GM10248 (cell line): ENCODE measurements at regions not wholly inside any gene's neighbourhood (a gene's known extent, or its start where the extent isn't known, plus 50 kb on each side); places are given as distances from the start of the nearest gene placed in this dataset.

Experiments
- CTCF ChIA-PET: fragments of 300-600 bp; sonication (Branson Sonifier 250); formaldehyde crosslinking; extraction: SDS; loops from one replicate; lab custom pipeline; 2021; ENCODE audit warnings: antibody characterized with exemption; lab: Yijun Ruan, JAX
- POLR2A ChIA-PET: fragments of 350-650 bp; sonication (Branson Sonifier 250); formaldehyde crosslinking; extraction: SDS; loops from one replicate; lab custom pipeline; 2020; ENCODE audit warnings: antibody characterized with exemption; lab: Yijun Ruan, JAX
- DNase-seq: peaks from one replicate; pipeline ENCODE4 v3.0.0; 2012; ENCODE audit errors: extremely low spot score
- CTCF ChIP-seq: IDR thresholded peaks from 2 replicates; pipeline ENCODE4 v1.5.1; 2012; ENCODE audit warnings: mild to moderate bottlenecking, low read depth; ENCODE audit errors: extremely low read depth, missing control alignments, control extremely low read depth

GRCh38 chr4:184538023-184538599 lies 63.8 kb upstream of the IRF2 start:
- peak; percentile 76 for DNase-seq
- ChIA-PET POLR2A (no interaction called here), CTCF (interaction anchor here (1.2 to 3.2 kb wide), 3 partner anchors 13 to 263 kb away, joined by 3 to 12 read pairs (median 3); no protein-coding TSS in a partner anchor)
- TF ChIP-seq CTCF: peak; percentile 70

- ChIA-PET POLR2A (no interaction called here), CTCF (interaction anchor here (0.6 to 5.0 kb wide), 8 partner anchors 12 to 273 kb away, joined by 3 to 31 read pairs (median 3); no protein-coding TSS in a partner anchor)
- peak; percentile 78 for DNase-seq
- no peak for TF ChIP-seq CTCF
Observed at GRCh38 chr4:184537269-184538022, 63.1 kb upstream of the IRF2 start.

GRCh38 chr4:184536881-184537248 lies 62.5 kb upstream of the IRF2 start:
- no peak for DNase-seq
- no peak for TF ChIP-seq CTCF
- ChIA-PET CTCF (interaction anchor here (1.0 to 5.0 kb wide), 7 partner anchors 12 to 272 kb away, joined by 3 to 31 read pairs (median 3); no protein-coding TSS in a partner anchor), POLR2A (no interaction called here)

- POLR2A ChIA-PET: no interaction called here
Observed at GRCh38 chr4:184536065-184536880, 61.9 kb upstream of the IRF2 start.

GRCh38 chr4:184534511-184535391 lies 60.4 kb upstream of the IRF2 start:
- ChIA-PET CTCF (interaction anchor here (1.0 to 5.0 kb wide), 10 partner anchors 9 to 270 kb away, joined by 3 to 31 read pairs (median 3); no protein-coding TSS in a partner anchor), POLR2A (interaction anchor here (0.7 to 0.9 kb wide), 2 partner anchors 20 to 33 kb away, joined by 3 to 4 read pairs; no protein-coding TSS in a partner anchor)
- DNase-seq: peak; percentile 68
- no peak for TF ChIP-seq CTCF

More at GRCh38 chr4:184536065-184536880, 61.9 kb upstream of the IRF2 start:
- DNase-seq: no peak
- CTCF ChIA-PET: interaction anchor here (1.0 to 5.0 kb wide), 10 partner anchors 11 to 272 kb away, joined by 3 to 31 read pairs (median 3); no protein-coding TSS in a partner anchor
- no peak for TF ChIP-seq CTCF
